Psoas muscle (tissue), 7 donors: ENCODE measurements at regions not wholly inside any gene's neighbourhood (a gene's known extent, or its start where the extent isn't known, plus 50 kb on each side); places are given as distances from the start of the nearest gene placed in this dataset.

Experiments used
- ATAC-seq, 4 donors: fragments of 200-7000 bp; cut with Tn5 transposase; one replicate each; pipeline ENCODE4 v1.9.1; 2020; ENCODE audit warnings: moderate library complexity in 3 of 4, mild to moderate bottlenecking in 2 of 4
- DNase-seq, 2 donors: peaks; one replicate each; pipeline ENCODE4 v3.0.0-alpha.2; 2020
- H3K27ac ChIP-seq: fragments of 200-600 bp; one replicate; pipeline ENCODE4 v1.8.0; 2022
- H3K27me3 ChIP-seq, 3 donors: fragments of 200-600 bp in 1 of 3; one replicate each; pipeline versions ENCODE4 v1.6.1 to v1.8.0; 2013 to 2022; ENCODE audit warnings: low read length in 2 of 3, mild to moderate bottlenecking in 2 of 3, moderate library complexity in 1 of 3; ENCODE audit not compliant: insufficient read depth in 3 of 3
- H3K36me3 ChIP-seq, 2 donors: fragments of 200-600 bp in 1 of 2; one replicate each; pipeline versions ENCODE4 v1.6.1 to v1.8.0; 2013 to 2022; ENCODE audit warnings: low read depth in 1 of 2, mild to moderate bottlenecking in 1 of 2, moderate library complexity in 1 of 2; ENCODE audit not compliant: insufficient read depth in 1 of 2
- H3K4me1 ChIP-seq: fragments of 200-600 bp; one replicate; pipeline ENCODE4 v1.8.0; 2022
- H3K4me3 ChIP-seq: fragments of 200-600 bp; one replicate; pipeline ENCODE4 v1.8.0; 2022; ENCODE audit warnings: mild to moderate bottlenecking
- H3K9me3 ChIP-seq: fragments of 200-600 bp; one replicate; pipeline ENCODE4 v1.8.0; 2022
- WGBS, 3 donors: extraction: QIAGEN DNeasy Blood & Tissue Kit; methylation state at CpG; one replicate each; pipeline versions ENCODE4 v1.1.6 to v1.1.7; 2013; 5-methylcytosine and 5-hydroxymethylcytosine counted together
- intact Hi-C, 2 donors: fragments of 100-400 bp; cut with DNase I; formaldehyde crosslinking; loops; one replicate each; pipeline versions ENCODE4 v1.11.0 to v1.14.2; 2022
- TF ChIP-seq, protein P1 (sequence below): fragments of 200-600 bp; IDR thresholded peaks from one replicate; pipeline ENCODE4 v1.8.0; 2022; ENCODE audit warnings: antibody characterized with exemption
- donor health status: healthy with polysubstance abuse.
- donor health status: DM: no; HTN: no; CAD: no; lungs with moderate emphysema.
- donor health status: Bipolar disorder and iron deficiency.
- donor health status: healthy.
- donor health status: DM: yes; HTN: yes; CAD: no.
- donor health status: DM: no; HTN: no; CAD: no.
- donor health status: DM: yes; HTN: yes; CAD: no.

DNA sequence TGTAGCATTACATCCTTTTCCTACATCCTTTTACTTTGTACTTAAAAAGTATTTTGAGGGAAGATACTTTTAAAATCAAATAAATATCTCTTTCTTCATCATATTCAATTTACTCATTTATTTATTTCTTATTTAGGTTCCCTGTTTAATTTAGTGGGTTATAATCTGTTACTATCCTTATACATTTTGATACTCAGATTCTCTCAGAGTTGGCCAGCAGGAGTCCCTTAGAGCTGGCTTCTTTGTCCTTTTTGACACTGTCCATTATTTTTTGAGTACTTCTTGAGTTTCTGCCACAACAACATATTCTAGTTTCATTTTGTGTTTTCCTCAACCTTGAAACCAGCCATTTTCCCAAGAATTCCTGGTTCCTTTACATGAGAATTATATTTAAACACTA, 111.6 kb upstream of the DCBLD2 start:
- H3K4me1 ChIP-seq = no peaks in the 10 kb centered on the region
- intact Hi-C loops = no loop called here
- no peak overlapping the region for H3K4me3 ChIP-seq
- TF ChIP-seq, protein P1, sequence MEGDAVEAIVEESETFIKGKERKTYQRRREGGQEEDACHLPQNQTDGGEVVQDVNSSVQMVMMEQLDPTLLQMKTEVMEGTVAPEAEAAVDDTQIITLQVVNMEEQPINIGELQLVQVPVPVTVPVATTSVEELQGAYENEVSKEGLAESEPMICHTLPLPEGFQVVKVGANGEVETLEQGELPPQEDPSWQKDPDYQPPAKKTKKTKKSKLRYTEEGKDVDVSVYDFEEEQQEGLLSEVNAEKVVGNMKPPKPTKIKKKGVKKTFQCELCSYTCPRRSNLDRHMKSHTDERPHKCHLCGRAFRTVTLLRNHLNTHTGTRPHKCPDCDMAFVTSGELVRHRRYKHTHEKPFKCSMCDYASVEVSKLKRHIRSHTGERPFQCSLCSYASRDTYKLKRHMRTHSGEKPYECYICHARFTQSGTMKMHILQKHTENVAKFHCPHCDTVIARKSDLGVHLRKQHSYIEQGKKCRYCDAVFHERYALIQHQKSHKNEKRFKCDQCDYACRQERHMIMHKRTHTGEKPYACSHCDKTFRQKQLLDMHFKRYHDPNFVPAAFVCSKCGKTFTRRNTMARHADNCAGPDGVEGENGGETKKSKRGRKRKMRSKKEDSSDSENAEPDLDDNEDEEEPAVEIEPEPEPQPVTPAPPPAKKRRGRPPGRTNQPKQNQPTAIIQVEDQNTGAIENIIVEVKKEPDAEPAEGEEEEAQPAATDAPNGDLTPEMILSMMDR = no peak
- DNase-seq (no peak), ATAC-seq (no peak)
- H3K9me3 ChIP-seq = no peaks in the 10 kb centered on the region
- no peaks in the 10 kb centered on the region for H3K36me3 ChIP-seq
- no peaks in the 10 kb centered on the region for H3K27me3 ChIP-seq
- no peak overlapping the region for H3K27ac ChIP-seq

DNA sequence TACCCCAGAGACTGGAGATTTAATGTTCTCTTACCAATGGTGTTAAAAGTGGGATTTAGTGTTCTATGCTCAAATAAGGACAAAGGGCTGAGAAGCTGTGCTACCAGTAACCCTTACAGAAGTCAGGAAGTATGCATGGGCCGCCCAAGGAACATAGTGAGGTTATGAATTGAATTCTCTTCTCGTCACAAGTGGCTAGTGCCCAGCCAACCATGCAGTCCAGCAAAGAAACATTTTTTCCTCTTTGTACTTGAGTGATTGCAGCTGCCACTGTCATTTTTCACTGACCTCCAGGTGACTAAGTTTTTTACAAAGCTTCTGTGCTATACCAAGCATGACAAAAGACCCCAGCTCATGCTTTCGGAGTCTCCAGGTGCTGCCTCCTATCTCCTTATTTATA, 110.6 kb upstream of the DCBLD2 start:
- no peak for ATAC-seq
- no peak overlapping the region for H3K27ac ChIP-seq
- no peaks in the 10 kb centered on the region for H3K4me1 ChIP-seq
- WGBS, 3 donors = 35 to 60% (median 46%) methylated on average over 3 of the region's 3 CpGs
- no peaks in the 10 kb centered on the region for H3K9me3 ChIP-seq
- DNase-seq = no peak
- H3K27me3 ChIP-seq = no peaks in the 10 kb centered on the region
- H3K36me3 ChIP-seq = no peaks in the 10 kb centered on the region
- intact Hi-C loops = no loop called here
- TF ChIP-seq, protein P1 = no peak
- H3K4me3 ChIP-seq = no peak overlapping the region

DNA sequence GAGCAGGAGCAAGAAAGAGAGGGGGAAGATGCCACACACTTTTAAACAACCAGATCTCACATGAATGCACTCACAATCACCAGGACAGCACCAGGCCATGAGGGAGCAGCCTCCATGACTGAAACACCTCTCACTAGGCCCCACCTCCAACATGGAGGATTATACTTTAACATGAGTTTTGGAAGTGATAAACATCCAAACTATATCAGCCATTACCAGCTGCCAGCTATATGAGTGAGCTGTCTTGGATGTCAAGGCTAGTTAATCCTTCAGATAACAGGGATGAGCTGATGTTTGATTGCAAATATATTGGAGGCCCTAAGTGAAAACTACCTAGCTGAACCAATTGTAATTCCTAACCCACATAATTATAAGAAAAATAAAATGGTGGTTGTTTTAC, 108.4 kb upstream of the DCBLD2 start:
- DNase-seq (no peak), ATAC-seq (no peak)
- TF ChIP-seq, protein P1 = no peak
- H3K4me3 ChIP-seq = no peak overlapping the region
- intact Hi-C loops = no loop called here
- no peaks in the 10 kb centered on the region for H3K27me3 ChIP-seq
- H3K4me1 ChIP-seq = no peaks in the 10 kb centered on the region
- H3K9me3 ChIP-seq = no peaks in the 10 kb centered on the region
- H3K27ac ChIP-seq = no peak overlapping the region
- H3K36me3 ChIP-seq = no peaks in the 10 kb centered on the region

DNA sequence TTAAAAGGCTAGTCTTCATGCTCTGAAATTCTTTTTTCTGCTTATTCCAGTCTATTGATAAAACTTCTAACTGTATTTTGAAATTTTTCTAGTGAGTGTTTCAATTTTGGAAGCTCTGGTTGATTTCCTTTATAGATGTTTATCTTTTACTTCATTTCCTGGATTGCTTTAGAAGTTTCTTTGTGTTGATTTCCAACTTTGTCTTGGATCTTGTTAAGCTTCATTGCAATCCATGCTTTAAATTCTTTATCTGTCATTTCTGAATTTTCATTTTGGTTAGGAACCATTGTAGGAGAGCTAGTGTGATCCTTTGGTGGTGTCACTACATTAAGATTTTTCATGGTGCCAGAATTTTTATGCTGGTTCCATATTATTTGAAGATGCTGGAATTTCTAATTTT, 105.2 kb upstream of the DCBLD2 start:
- no peak overlapping the region for H3K27ac ChIP-seq
- TF ChIP-seq, protein P1 = no peak
- H3K36me3 ChIP-seq = no peaks in the 10 kb centered on the region
- ATAC-seq (no peak), DNase-seq (no peak)
- H3K27me3 ChIP-seq = no peaks in the 10 kb centered on the region
- H3K9me3 ChIP-seq = no peaks in the 10 kb centered on the region
- intact Hi-C loops = no loop called here
- H3K4me3 ChIP-seq = no peak overlapping the region
- no peaks in the 10 kb centered on the region for H3K4me1 ChIP-seq

DNA sequence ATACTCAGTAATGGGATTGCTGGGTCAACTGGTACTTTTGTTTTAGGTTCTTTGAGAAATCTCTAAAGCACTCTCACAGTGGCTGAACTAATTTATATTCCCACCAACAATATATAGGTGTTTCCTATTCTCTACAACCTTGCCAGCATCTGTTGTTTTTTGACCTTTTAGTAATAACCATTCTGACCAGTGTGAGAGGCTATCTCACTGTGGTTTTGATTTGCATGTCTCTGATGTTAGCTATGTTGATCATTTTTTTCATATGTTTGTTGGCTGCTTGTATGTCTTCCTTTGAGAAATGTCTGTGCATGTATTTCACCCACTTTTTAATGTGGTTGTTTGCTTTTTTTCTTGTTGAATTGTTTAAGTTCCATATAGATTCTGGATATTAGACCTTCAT, 98.2 kb upstream of the DCBLD2 start:
- TF ChIP-seq, protein P1 = no peak
- intact Hi-C loops = loop anchor here in 1 of 2 donors (5.0 kb wide), 1 partner anchor 397 kb away; no protein-coding TSS in a partner anchor
- Histone ChIP-seq H3K36me3 (no peaks in the 10 kb centered on the region), H3K9me3 (no peaks in the 10 kb centered on the region), H3K27me3 (no peaks in the 10 kb centered on the region), H3K4me1 (no peaks in the 10 kb centered on the region), H3K27ac (no peak overlapping the region), H3K4me3 (no peak overlapping the region)
- no peak for DNase-seq
- no peak for ATAC-seq
